ENCODE measurements at regions not wholly inside any gene's neighbourhood (a gene's known extent, or its start where the extent isn't known, plus 50 kb on each side); places are given as distances from the start of the nearest gene placed in this dataset.

DNA sequence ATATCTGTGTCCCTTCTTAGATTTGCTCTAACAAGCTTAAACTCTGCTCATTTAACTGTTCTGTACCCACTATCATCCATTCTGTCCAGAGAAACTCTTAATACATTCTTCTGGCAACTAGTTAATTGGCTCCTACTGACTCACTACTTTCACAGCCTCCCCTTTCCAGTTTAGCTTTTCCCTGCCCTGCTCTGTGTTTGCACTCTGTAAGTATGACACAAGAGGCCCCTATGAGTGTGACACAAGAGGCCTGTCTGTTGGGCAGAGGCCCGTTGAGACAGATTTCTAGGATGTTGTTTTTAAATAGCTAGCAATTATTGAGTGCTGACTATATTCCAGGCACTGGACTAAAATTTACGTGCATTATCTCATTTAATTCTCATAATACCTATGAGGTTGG is 246.0 kb upstream of the DAAM1 start:
- TF ChIP-seq, protein P1, sequence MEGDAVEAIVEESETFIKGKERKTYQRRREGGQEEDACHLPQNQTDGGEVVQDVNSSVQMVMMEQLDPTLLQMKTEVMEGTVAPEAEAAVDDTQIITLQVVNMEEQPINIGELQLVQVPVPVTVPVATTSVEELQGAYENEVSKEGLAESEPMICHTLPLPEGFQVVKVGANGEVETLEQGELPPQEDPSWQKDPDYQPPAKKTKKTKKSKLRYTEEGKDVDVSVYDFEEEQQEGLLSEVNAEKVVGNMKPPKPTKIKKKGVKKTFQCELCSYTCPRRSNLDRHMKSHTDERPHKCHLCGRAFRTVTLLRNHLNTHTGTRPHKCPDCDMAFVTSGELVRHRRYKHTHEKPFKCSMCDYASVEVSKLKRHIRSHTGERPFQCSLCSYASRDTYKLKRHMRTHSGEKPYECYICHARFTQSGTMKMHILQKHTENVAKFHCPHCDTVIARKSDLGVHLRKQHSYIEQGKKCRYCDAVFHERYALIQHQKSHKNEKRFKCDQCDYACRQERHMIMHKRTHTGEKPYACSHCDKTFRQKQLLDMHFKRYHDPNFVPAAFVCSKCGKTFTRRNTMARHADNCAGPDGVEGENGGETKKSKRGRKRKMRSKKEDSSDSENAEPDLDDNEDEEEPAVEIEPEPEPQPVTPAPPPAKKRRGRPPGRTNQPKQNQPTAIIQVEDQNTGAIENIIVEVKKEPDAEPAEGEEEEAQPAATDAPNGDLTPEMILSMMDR (IDR thresholded peaks at IDR 0.05 in 8 of 11, conservative IDR thresholded peaks at IDR 0.05 in 3 of 11): no peak
- TF ChIP-seq POLR2A (IDR thresholded peaks at IDR 0.05) (no peak), POLR2AphosphoS5 (IDR thresholded peaks at IDR 0.05) (no peak)
